ENCODE measurements at regions not wholly inside any gene's neighbourhood (a gene's known extent, or its start where the extent isn't known, plus 50 kb on each side); places are given as distances from the start of the nearest gene placed in this dataset.

DNA sequence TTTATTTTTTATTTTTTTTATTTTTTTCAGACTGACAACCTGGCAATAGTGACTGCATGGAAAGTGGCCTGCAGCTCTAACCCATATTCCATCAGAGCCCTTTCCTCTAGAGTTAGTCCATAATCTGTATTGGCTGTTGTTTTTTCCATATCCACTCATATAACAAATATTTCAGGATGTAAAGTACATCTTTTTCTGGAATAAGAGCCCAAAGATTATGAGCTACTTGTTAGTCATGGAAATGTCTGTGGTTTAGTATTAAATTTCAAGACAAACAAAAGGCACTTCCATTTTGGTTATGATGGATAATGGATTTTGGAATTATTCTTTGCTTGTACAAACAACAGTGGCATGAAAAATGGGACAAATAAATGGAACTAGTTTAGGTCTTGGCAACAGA lies 296.0 kb upstream of the HS3ST1 start:
- no peak overlapping the region for H4K8ac ChIP-seq (ENCODE audit: extremely low read depth, insufficient read depth, low read length)
- FAIRE-seq (no peak), DNase-seq (ENCODE audit: low read depth in 1 of 2, low spot score in 2 of 2) (no peak)
- no peaks in the 10 kb centered on the region for H3K23me2 ChIP-seq (ENCODE audit: low read depth, low read length)
- H2BK20ac ChIP-seq (ENCODE audit: low read length): no peak overlapping the region
- no peak overlapping the region for H3K14ac ChIP-seq (ENCODE audit: insufficient read length)
- CTCF ChIA-PET (ENCODE audit: partially characterized antibody): no interaction called here
- no peak overlapping the region for H2BK5ac ChIP-seq (ENCODE audit: low read depth, low read length)
- no peaks in the 10 kb centered on the region for H3K79me1 ChIP-seq (ENCODE audit: low read depth, low read length)
- H3K36me3 ChIP-seq (ENCODE audit: control insufficient read depth in 2 of 4, insufficient read depth in 4 of 4, low read length in 3 of 4): no peaks in the 10 kb centered on the region
- no peak overlapping the region for H3K4me3 ChIP-seq (ENCODE audit: extremely low read depth in 1 of 4, insufficient read depth in 2 of 4, low read depth in 3 of 4, low read length in 4 of 4)
- no peak overlapping the region for H2AFZ ChIP-seq (ENCODE audit: low read length)
- POLR2A ChIA-PET (ENCODE audit: partially characterized antibody): no interaction called here
- H3K18ac ChIP-seq (ENCODE audit: extremely low read depth, low read length): no peak overlapping the region
- H4K91ac ChIP-seq (replicated peaks; ENCODE audit: insufficient read length, low read length): no peak overlapping the region
- no peak overlapping the region for H2BK15ac ChIP-seq (ENCODE audit: low read length)
- no peak overlapping the region for H3K27ac ChIP-seq (ENCODE audit: low read depth, low read length)
- H4K20me1 ChIP-seq (replicated peaks in 1 of 2; ENCODE audit: control insufficient read depth in 1 of 2, insufficient read depth in 2 of 2, low read length in 2 of 2): no peaks in the 10 kb centered on the region
- no peak overlapping the region for H2BK12ac ChIP-seq (ENCODE audit: low read depth, low read length)
- H2AK5ac ChIP-seq (ENCODE audit: low read depth, low read length): no peak overlapping the region
- H3K4me2 ChIP-seq (ENCODE audit: insufficient read depth in 1 of 2, low read depth in 2 of 2, low read length in 2 of 2): no peak overlapping the region
- no peak overlapping the region for H3K23ac ChIP-seq (ENCODE audit: insufficient read length)
- no peaks in the 10 kb centered on the region for H3K9me3 ChIP-seq (ENCODE audit: insufficient read depth in 2 of 2, low read depth in 1 of 2, low read length in 1 of 2)
- H3K79me2 ChIP-seq (ENCODE audit: control insufficient read depth in 1 of 2, insufficient read depth in 2 of 2, low read length in 2 of 2): no peaks in the 10 kb centered on the region
- H3K27me3 ChIP-seq (replicated peaks in 1 of 4; ENCODE audit: control insufficient read depth in 3 of 4, extremely low read depth in 1 of 4, insufficient read depth in 3 of 4, low read length in 3 of 4): no peaks in the 10 kb centered on the region
- H3K56ac ChIP-seq (replicated peaks; ENCODE audit: insufficient read length, low read depth, low read length): no peak overlapping the region
- H4K5ac ChIP-seq (ENCODE audit: insufficient read length, low read depth, low read length): no peak overlapping the region
- no peak overlapping the region for H3K4ac ChIP-seq (replicated peaks; ENCODE audit: insufficient read length, low read depth, low read length)
- no peak overlapping the region for H3K9ac ChIP-seq (replicated peaks in 1 of 4; ENCODE audit: extremely low read depth in 1 of 4, low read depth in 3 of 4, low read length in 3 of 4)
- H3K4me1 ChIP-seq (replicated peaks in 1 of 4; ENCODE audit: control insufficient read depth in 3 of 4, insufficient read depth in 4 of 4, low read length in 3 of 4): no peaks in the 10 kb centered on the region
- H2BK120ac ChIP-seq (replicated peaks; ENCODE audit: low read depth, low read length): no peak overlapping the region
- no peak for TF ChIP-seq NANOG (IDR thresholded peaks at IDR 0.05; ENCODE audit: insufficient read depth, low read depth, low read length, poor library complexity, severe bottlenecking)
- no peak for TF ChIP-seq KDM5A (IDR thresholded peaks at IDR 0.05; ENCODE audit: low read length)
- no peak for TF ChIP-seq CHD2 (IDR thresholded peaks at IDR 0.05; ENCODE audit: low read length)
- TF ChIP-seq, protein P1, sequence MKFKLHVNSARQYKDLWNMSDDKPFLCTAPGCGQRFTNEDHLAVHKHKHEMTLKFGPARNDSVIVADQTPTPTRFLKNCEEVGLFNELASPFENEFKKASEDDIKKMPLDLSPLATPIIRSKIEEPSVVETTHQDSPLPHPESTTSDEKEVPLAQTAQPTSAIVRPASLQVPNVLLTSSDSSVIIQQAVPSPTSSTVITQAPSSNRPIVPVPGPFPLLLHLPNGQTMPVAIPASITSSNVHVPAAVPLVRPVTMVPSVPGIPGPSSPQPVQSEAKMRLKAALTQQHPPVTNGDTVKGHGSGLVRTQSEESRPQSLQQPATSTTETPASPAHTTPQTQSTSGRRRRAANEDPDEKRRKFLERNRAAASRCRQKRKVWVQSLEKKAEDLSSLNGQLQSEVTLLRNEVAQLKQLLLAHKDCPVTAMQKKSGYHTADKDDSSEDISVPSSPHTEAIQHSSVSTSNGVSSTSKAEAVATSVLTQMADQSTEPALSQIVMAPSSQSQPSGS (IDR thresholded peaks at IDR 0.05; ENCODE audit: low read length): no peak
